ENCODE measurements at regions not wholly inside any gene's neighbourhood (a gene's known extent, or its start where the extent isn't known, plus 50 kb on each side); places are given as distances from the start of the nearest gene placed in this dataset.

GRCh38 chr19:57037556-57037955 is 82.2 kb upstream of the USP29 start:
- no peak overlapping the region for H3K4me3 ChIP-seq (replicated peaks; ENCODE audit: low read depth, low read length)
- no peak for DNase-seq (ENCODE audit: extremely low read depth, low read depth)
- TF ChIP-seq CTCF (IDR thresholded peaks at IDR 0.05; ENCODE audit: low read depth, low read length, missing control alignments) = no peak

- TF ChIP-seq CTCF (IDR thresholded peaks at IDR 0.05; ENCODE audit: low read depth, low read length, missing control alignments) = no peak
- DNase-seq (ENCODE audit: extremely low read depth, low read depth) = no peak
- no peak overlapping the region for H3K4me3 ChIP-seq (replicated peaks; ENCODE audit: low read depth, low read length)
These were observed 72.0 kb upstream of the USP29 start for GRCh38 chr19:57047743-57048142.

DNA sequence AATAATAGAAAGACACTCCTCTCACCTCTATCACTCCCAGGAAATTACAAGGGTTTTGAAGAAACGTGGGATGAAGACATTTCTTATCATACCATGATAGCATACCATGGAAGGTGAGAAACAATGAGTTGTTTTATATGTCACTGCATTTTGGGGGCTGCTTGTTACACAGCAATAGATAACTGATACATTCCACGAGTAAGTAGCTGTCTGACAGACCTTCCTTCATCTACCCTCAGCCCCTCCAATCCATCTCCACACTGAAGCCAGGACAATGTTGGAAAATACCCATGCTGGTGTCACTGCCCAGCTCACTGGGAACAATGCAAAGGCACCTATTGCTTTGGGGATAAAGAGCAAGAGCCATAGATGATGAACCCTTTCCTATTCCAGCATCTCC is 68.9 kb upstream of the USP29 start:
- no peak for TF ChIP-seq CTCF (IDR thresholded peaks at IDR 0.05; ENCODE audit: low read depth, low read length, missing control alignments)
- no peak overlapping the region for H3K4me3 ChIP-seq (replicated peaks; ENCODE audit: low read depth, low read length)
- DNase-seq (ENCODE audit: extremely low read depth, low read depth) = no peak

DNA sequence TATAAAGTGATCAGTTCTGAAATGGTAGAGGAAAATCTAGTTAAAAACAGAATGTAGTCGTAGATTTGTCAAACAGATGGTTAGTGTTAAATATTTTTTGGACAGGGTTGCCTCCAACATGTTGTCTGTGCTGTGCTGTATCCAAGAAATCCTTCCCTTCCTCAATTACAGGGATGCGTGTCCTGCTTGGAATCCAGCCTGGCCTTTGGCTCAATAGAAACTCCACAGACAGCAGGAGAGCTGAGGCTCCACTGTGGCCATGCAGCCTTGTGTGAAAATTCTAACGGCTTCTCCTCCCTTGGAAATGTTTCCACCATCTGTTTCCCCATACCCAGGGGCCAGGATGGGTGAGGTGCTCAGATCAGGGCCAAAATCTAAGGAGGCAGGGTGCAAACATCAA is 67.7 kb upstream of the USP29 start:
- H3K4me3 ChIP-seq (replicated peaks; ENCODE audit: low read depth, low read length) = no peak overlapping the region
- no peak for TF ChIP-seq CTCF (IDR thresholded peaks at IDR 0.05; ENCODE audit: low read depth, low read length, missing control alignments)
- DNase-seq (ENCODE audit: extremely low read depth, low read depth) = no peak

DNA sequence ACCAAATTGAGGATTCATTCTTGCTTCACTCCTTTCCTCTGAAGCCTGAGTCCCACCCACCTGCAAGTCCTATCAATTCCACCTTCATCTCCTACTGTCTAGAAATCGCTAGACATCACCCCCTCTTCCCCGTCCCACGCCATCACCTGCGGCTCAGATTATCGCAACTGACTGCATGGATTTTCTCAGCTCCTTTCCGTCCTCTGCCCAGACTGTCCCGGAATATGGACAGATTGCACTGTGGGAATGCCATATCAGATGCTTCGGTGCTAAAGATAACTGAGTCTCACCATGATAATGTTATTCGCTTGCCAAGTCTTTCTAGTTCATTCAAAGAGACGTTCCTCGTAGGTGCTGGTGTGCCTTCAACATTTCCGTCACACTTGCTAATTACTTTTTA is 66.4 kb upstream of the USP29 start:
- H3K4me3 ChIP-seq (replicated peaks; ENCODE audit: low read depth, low read length) = no peak overlapping the region
- DNase-seq (ENCODE audit: extremely low read depth, low read depth) = no peak
- TF ChIP-seq CTCF (IDR thresholded peaks at IDR 0.05; ENCODE audit: low read depth, low read length, missing control alignments) = no peak

GRCh38 chr19:57055956-57056355 is 63.8 kb upstream of the USP29 start:
- H3K4me3 ChIP-seq (replicated peaks; ENCODE audit: low read depth, low read length) = no peak overlapping the region
- no peak for DNase-seq (ENCODE audit: extremely low read depth, low read depth)
- TF ChIP-seq CTCF (IDR thresholded peaks at IDR 0.05; ENCODE audit: low read depth, low read length, missing control alignments) = no peak

GRCh38 chr19:57057036-57057686 is 62.6 kb upstream of the USP29 start:
- TF ChIP-seq CTCF (IDR thresholded peaks at IDR 0.05; ENCODE audit: low read depth, low read length, missing control alignments) = no peak
- no peak overlapping the region for H3K4me3 ChIP-seq (replicated peaks; ENCODE audit: low read depth, low read length)
- DNase-seq (ENCODE audit: extremely low read depth, low read depth) = no peak

Measured in HFF-Myc (cell line).